ENCODE measurements at regions not wholly inside any gene's neighbourhood (a gene's known extent, or its start where the extent isn't known, plus 50 kb on each side); places are given as distances from the start of the nearest gene placed in this dataset.

GRCh38 chr5:89309268-89309667, 426.3 kb upstream of the MEF2C start:
- Histone ChIP-seq H3K79me2 (replicated peaks; ENCODE audit: insufficient read depth, low read length) (no peaks in the 10 kb centered on the region), H3K4me2 (ENCODE audit: low read length) (no peak overlapping the region), H3K36me3 (ENCODE audit: insufficient read depth, low read length) (no peaks in the 10 kb centered on the region), H2AFZ (ENCODE audit: low read depth, low read length) (no peak overlapping the region), H3F3A (ENCODE audit: insufficient read depth, low read length, poor library complexity, severe bottlenecking) (no peaks in the 10 kb centered on the region), H3K9me3 (ENCODE audit: low read length) (no peaks in the 10 kb centered on the region), H3K9me2 (ENCODE audit: insufficient read depth, low read length) (no peaks in the 10 kb centered on the region), H3K4me3 (ENCODE audit: low read length) (no peak overlapping the region), H4K20me1 (ENCODE audit: insufficient read depth) (no peaks in the 10 kb centered on the region), H3K27ac (ENCODE audit: low read length) (no peak overlapping the region), H3K9ac (ENCODE audit: low read length) (no peak overlapping the region), H3K27me3 (ENCODE audit: insufficient read depth, low read depth, low read length) (no peaks in the 10 kb centered on the region)
- TF ChIP-seq MXI1 (conservative IDR thresholded peaks at IDR 0.05; ENCODE audit: poor library complexity, severe bottlenecking) (no peak), EZH2 (IDR thresholded peaks at IDR 0.05; ENCODE audit: borderline replicate concordance, insufficient read depth, low read length, poor library complexity, severe bottlenecking) (no peak), POLR2AphosphoS5 (IDR thresholded peaks at IDR 0.05) (no peak), TAF1 (IDR thresholded peaks at IDR 0.05; ENCODE audit: low read depth) (no peak), CTCF (IDR thresholded peaks at IDR 0.05; ENCODE audit: poor library complexity, severe bottlenecking) (no peak), EP300 (conservative IDR thresholded peaks at IDR 0.05; ENCODE audit: poor library complexity, severe bottlenecking) (no peak), RAD21 (conservative IDR thresholded peaks at IDR 0.05) (no peak), SMC3 (conservative IDR thresholded peaks at IDR 0.05; ENCODE audit: poor library complexity) (no peak), REST (IDR thresholded peaks at IDR 0.05; ENCODE audit: borderline replicate concordance) (no peak)

GRCh38 chr5:89308606-89309040, 425.6 kb upstream of the MEF2C start:
- H2AFZ ChIP-seq (ENCODE audit: low read depth, low read length) = no peak overlapping the region
- H3F3A ChIP-seq (ENCODE audit: insufficient read depth, low read length, poor library complexity, severe bottlenecking) = no peaks in the 10 kb centered on the region
- H3K27me3 ChIP-seq (ENCODE audit: insufficient read depth, low read depth, low read length) = no peaks in the 10 kb centered on the region
- H3K79me2 ChIP-seq (replicated peaks; ENCODE audit: insufficient read depth, low read length) = no peaks in the 10 kb centered on the region
- H3K4me3 ChIP-seq (ENCODE audit: low read length) = no peak overlapping the region
- no peaks in the 10 kb centered on the region for H4K20me1 ChIP-seq (ENCODE audit: insufficient read depth)
- H3K36me3 ChIP-seq (ENCODE audit: insufficient read depth, low read length) = no peaks in the 10 kb centered on the region
- no peak for TF ChIP-seq RAD21 (conservative IDR thresholded peaks at IDR 0.05)
- no peak overlapping the region for H3K9ac ChIP-seq (ENCODE audit: low read length)
- H3K4me2 ChIP-seq (ENCODE audit: low read length) = no peak overlapping the region
- no peaks in the 10 kb centered on the region for H3K9me3 ChIP-seq (ENCODE audit: low read length)
- H3K27ac ChIP-seq (ENCODE audit: low read length) = no peak overlapping the region
- no peaks in the 10 kb centered on the region for H3K9me2 ChIP-seq (ENCODE audit: insufficient read depth, low read length)

- no peaks in the 10 kb centered on the region for H3K9me3 ChIP-seq (ENCODE audit: low read length)
- H3K4me3 ChIP-seq (ENCODE audit: low read length) = no peak overlapping the region
- no peaks in the 10 kb centered on the region for H3K27me3 ChIP-seq (ENCODE audit: insufficient read depth, low read depth, low read length)
- H3K36me3 ChIP-seq (ENCODE audit: insufficient read depth, low read length) = no peaks in the 10 kb centered on the region
- no peak overlapping the region for H3K9ac ChIP-seq (ENCODE audit: low read length)
- no peaks in the 10 kb centered on the region for H3F3A ChIP-seq (ENCODE audit: insufficient read depth, low read length, poor library complexity, severe bottlenecking)
- H4K20me1 ChIP-seq (ENCODE audit: insufficient read depth) = no peaks in the 10 kb centered on the region
- no peak overlapping the region for H2AFZ ChIP-seq (ENCODE audit: low read depth, low read length)
- no peak overlapping the region for H3K27ac ChIP-seq (ENCODE audit: low read length)
- H3K4me2 ChIP-seq (ENCODE audit: low read length) = no peak overlapping the region
- no peaks in the 10 kb centered on the region for H3K79me2 ChIP-seq (replicated peaks; ENCODE audit: insufficient read depth, low read length)
- TF ChIP-seq EP300 (conservative IDR thresholded peaks at IDR 0.05; ENCODE audit: poor library complexity, severe bottlenecking) (no peak), RAD21 (conservative IDR thresholded peaks at IDR 0.05) (no peak), CTCF (IDR thresholded peaks at IDR 0.05; ENCODE audit: poor library complexity, severe bottlenecking) (no peak), REST (IDR thresholded peaks at IDR 0.05; ENCODE audit: borderline replicate concordance) (no peak), MXI1 (conservative IDR thresholded peaks at IDR 0.05; ENCODE audit: poor library complexity, severe bottlenecking) (no peak), POLR2AphosphoS5 (IDR thresholded peaks at IDR 0.05) (no peak), TAF1 (IDR thresholded peaks at IDR 0.05; ENCODE audit: low read depth) (no peak), EZH2 (IDR thresholded peaks at IDR 0.05; ENCODE audit: borderline replicate concordance, insufficient read depth, low read length, poor library complexity, severe bottlenecking) (no peak), SMC3 (conservative IDR thresholded peaks at IDR 0.05; ENCODE audit: poor library complexity) (no peak)
- H3K9me2 ChIP-seq (ENCODE audit: insufficient read depth, low read length) = no peaks in the 10 kb centered on the region
These were observed 425.0 kb upstream of the MEF2C start for GRCh38 chr5:89307972-89308371.

Data from neural cell (in vitro differentiated cells).